HEK293 (cell line): ENCODE measurements at regions not wholly inside any gene's neighbourhood (a gene's known extent, or its start where the extent isn't known, plus 50 kb on each side); places are given as distances from the start of the nearest gene placed in this dataset.
A peak's percentile ranks its signal among the peaks of the same experiment; 100 is the strongest.

Experiments
- CTCF ChIA-PET: fragments of 350-600 bp; formaldehyde crosslinking; extraction: SDS; loops from one replicate; lab custom pipeline; 2021; ENCODE audit warnings: antibody characterized with exemption; lab: Yijun Ruan, JAX
- POLR2A ChIA-PET: fragments of 300-600 bp; formaldehyde crosslinking; extraction: SDS; loops from one replicate; lab custom pipeline; 2020; ENCODE audit warnings: antibody characterized with exemption, inconsistent platforms; lab: Yijun Ruan, JAX
- H3K27ac ChIP-seq: fragments of 200-500 bp; sonication (Bioruptor generic); 2 replicates; pipeline ENCODE4 v1.5.1; 2014; ENCODE audit warnings: low read depth, low read length, control low read depth, inconsistent platforms; ENCODE audit errors: extremely low read depth
- H3K36me3 ChIP-seq, 2 experiments: fragments of 200-500 bp in 1 of 2; sonication (Bioruptor generic) in 1 of 2; 1 replicate in 1 of 2; 2 replicates in 1 of 2; pipeline ENCODE4 v1.5.1; 2014 to 2017; ENCODE audit warnings: inconsistent platforms in 2 of 2, low read length in 2 of 2; ENCODE audit not compliant: control insufficient read depth in 2 of 2, insufficient read depth in 1 of 2
- H3K4me1 ChIP-seq: fragments of 200-500 bp; sonication (Bioruptor generic); 2 replicates; pipeline ENCODE4 v1.5.1; 2014; ENCODE audit warnings: mild to moderate bottlenecking, low read length, inconsistent platforms; ENCODE audit not compliant: control insufficient read depth, insufficient read depth
- H3K4me3 ChIP-seq: 2 replicates; pipeline ENCODE4 v1.5.1; 2011; ENCODE audit warnings: low read depth, mild to moderate bottlenecking, control low read depth, low read length, moderate library complexity
- H3K9me3 ChIP-seq: fragments of 200-500 bp; sonication (Bioruptor generic); 2 replicates; pipeline ENCODE4 v1.5.1; 2014; ENCODE audit warnings: low read depth, low read length, inconsistent platforms; ENCODE audit not compliant: control insufficient read depth, insufficient read depth
- ATF2 ChIP-seq: fragments of 450-650 bp; formaldehyde crosslinking; IDR thresholded peaks from 2 replicates; pipeline ENCODE4 v1.5.1; 2016; ENCODE audit warnings: missing biosample characterization, missing genetic modification characterization, low read depth
- BCL11A ChIP-seq: fragments of 450-650 bp; formaldehyde crosslinking; IDR thresholded peaks from 2 replicates; pipeline ENCODE4 v1.5.1; 2016; ENCODE audit warnings: low read depth, missing biosample characterization, missing genetic modification characterization
- BCL11B ChIP-seq: fragments of 450-650 bp; formaldehyde crosslinking; IDR thresholded peaks from 2 replicates; pipeline ENCODE4 v1.5.1; 2016; ENCODE audit warnings: low read depth, missing biosample characterization, missing genetic modification characterization
- KLF16 ChIP-seq: fragments of 450-650 bp; formaldehyde crosslinking; IDR thresholded peaks from 2 replicates; pipeline ENCODE4 v1.5.1; 2017; ENCODE audit warnings: missing biosample characterization, missing genetic modification characterization
- PRDM2 ChIP-seq: fragments of 450-650 bp; formaldehyde crosslinking; IDR thresholded peaks from 2 replicates; pipeline ENCODE4 v1.5.1; 2016; ENCODE audit warnings: missing biosample characterization, missing genetic modification characterization, borderline replicate concordance
- SCRT2 ChIP-seq: fragments of 450-650 bp; formaldehyde crosslinking; IDR thresholded peaks from 2 replicates; pipeline ENCODE4 v1.5.1; 2016; ENCODE audit warnings: missing biosample characterization, missing genetic modification characterization
- SETDB1 ChIP-seq: IDR thresholded peaks from one replicate; pipeline ENCODE4 v1.6.1; 2017; ENCODE audit warnings: mild to moderate bottlenecking, low read length, moderate library complexity, mixed read lengths; ENCODE audit not compliant: insufficient read length
- YY1 ChIP-seq: fragments of 450-650 bp; formaldehyde crosslinking; IDR thresholded peaks from 2 replicates; pipeline ENCODE4 v1.5.1; 2018; ENCODE audit warnings: missing biosample characterization, missing genetic modification characterization
- ZBTB17 ChIP-seq: fragments of 450-650 bp; formaldehyde crosslinking; IDR thresholded peaks from 2 replicates; pipeline ENCODE4 v1.5.1; 2016; ENCODE audit warnings: missing biosample characterization, missing genetic modification characterization
- ZBTB20 ChIP-seq: fragments of 450-650 bp; formaldehyde crosslinking; IDR thresholded peaks from 2 replicates; pipeline ENCODE4 v1.5.1; 2016; ENCODE audit warnings: missing biosample characterization, missing genetic modification characterization
- ZNF10 ChIP-seq: fragments of 450-650 bp; formaldehyde crosslinking; IDR thresholded peaks from 2 replicates; pipeline ENCODE4 v1.5.1; 2017; ENCODE audit warnings: missing biosample characterization, missing genetic modification characterization
- ZNF132 ChIP-seq: fragments of 450-650 bp; formaldehyde crosslinking; IDR thresholded peaks from 2 replicates; pipeline ENCODE4 v1.5.1; 2017; ENCODE audit warnings: missing biosample characterization, missing genetic modification characterization, borderline replicate concordance
- ZNF157 ChIP-seq: fragments of 450-650 bp; formaldehyde crosslinking; IDR thresholded peaks from 2 replicates; pipeline ENCODE4 v1.5.1; 2016; ENCODE audit warnings: missing biosample characterization, missing genetic modification characterization
- ZNF391 ChIP-seq: fragments of 450-650 bp; formaldehyde crosslinking; IDR thresholded peaks from 2 replicates; pipeline ENCODE4 v1.5.1; 2016; ENCODE audit warnings: low read depth, missing biosample characterization, missing genetic modification characterization, borderline replicate concordance
- ZNF423 ChIP-seq: fragments of 450-650 bp; formaldehyde crosslinking; IDR thresholded peaks from 2 replicates; pipeline ENCODE4 v1.5.1; 2016; ENCODE audit warnings: missing biosample characterization, missing genetic modification characterization
- ZNF654 ChIP-seq: fragments of 450-650 bp; formaldehyde crosslinking; IDR thresholded peaks from 2 replicates; pipeline ENCODE4 v1.5.1; 2016; ENCODE audit warnings: low read depth, missing biosample characterization, missing genetic modification characterization
- ZNF664 ChIP-seq: fragments of 450-650 bp; formaldehyde crosslinking; IDR thresholded peaks from 2 replicates; pipeline ENCODE4 v1.5.1; 2016; ENCODE audit warnings: missing biosample characterization, missing genetic modification characterization
- TF ChIP-seq, protein P1 (sequence below): fragments of 450-650 bp; formaldehyde crosslinking; IDR thresholded peaks from 2 replicates; pipeline ENCODE4 v1.5.1; 2016; ENCODE audit warnings: missing biosample characterization, missing genetic modification characterization

DNA sequence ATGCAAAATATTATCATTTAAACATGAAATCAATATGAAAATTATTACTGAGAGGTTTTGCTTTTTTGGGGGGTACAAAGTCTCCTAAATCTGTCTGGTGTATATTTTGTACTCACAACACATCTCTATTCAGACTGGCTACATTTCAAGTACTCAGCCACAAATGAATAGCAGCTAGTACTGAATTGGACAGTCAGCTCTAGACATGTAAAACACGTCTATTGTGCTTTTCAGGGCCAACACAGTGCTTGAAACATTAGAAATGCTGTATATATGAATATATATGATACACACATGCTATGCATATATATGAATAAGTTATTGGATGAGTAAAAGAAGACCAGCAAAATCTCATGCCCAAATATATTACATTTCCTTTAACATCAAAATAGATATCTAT is 103.8 kb upstream of the CFAP20DC start:
- Histone ChIP-seq H3K4me3 (no peak overlapping the region), H3K27ac (no peak overlapping the region), H3K9me3 (no peaks in the 10 kb centered on the region), H3K36me3 (no peaks in the 10 kb centered on the region), H3K4me1 (no peaks in the 10 kb centered on the region)
- ChIA-PET CTCF (no interaction called here), POLR2A (no interaction called here)
- TF ChIP-seq BCL11B (tag by site-specific recombination), result no peak
- TF ChIP-seq, protein P1, sequence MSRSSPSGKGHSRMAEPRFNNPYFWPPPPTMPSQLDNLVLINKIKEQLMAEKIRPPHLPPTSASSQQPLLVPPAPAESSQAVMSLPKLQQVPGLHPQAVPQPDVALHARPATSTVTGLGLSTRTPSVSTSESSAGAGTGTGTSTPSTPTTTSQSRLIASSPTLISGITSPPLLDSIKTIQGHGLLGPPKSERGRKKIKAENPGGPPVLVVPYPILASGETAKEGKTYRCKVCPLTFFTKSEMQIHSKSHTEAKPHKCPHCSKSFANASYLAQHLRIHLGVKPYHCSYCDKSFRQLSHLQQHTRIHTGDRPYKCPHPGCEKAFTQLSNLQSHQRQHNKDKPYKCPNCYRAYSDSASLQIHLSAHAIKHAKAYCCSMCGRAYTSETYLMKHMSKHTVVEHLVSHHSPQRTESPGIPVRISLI (tag by site-specific recombination), result no peak
- TF ChIP-seq ZNF664 (tag by site-specific recombination), result no peak
- TF ChIP-seq YY1 (tag by site-specific recombination), result no peak
- no peak for TF ChIP-seq ZNF10
- no peak for TF ChIP-seq ATF2 (tag by site-specific recombination)
- TF ChIP-seq ZNF157 (tag by site-specific recombination), result no peak

DNA sequence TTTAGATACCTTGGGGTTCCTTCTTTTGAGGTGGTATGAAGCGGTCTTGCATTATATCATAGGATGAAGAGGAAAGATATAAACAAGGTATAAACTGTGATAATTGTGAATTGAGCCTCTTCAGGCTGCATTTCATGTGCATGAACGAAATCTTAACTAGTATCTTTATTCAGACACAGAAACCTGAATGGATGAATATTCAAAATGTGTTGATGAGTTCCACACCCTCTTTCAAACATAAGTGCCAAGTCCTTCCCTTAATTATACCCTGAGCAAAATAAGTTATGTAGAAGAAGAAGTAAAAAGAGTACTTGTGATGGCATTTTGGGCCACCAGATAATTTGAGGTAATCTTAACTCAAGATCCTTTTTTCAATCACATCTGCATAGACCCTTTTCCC is 103.1 kb upstream of the CFAP20DC start:
- Histone ChIP-seq H3K36me3 (no peaks in the 10 kb centered on the region), H3K9me3 (no peaks in the 10 kb centered on the region), H3K4me3 (no peak overlapping the region), H3K27ac (no peak overlapping the region), H3K4me1 (no peaks in the 10 kb centered on the region)
- CTCF ChIA-PET, result no interaction called here
- POLR2A ChIA-PET, result no interaction called here
- TF ChIP-seq ZNF654 (tag by site-specific recombination) (no peak), KLF16 (no peak), ZNF132 (no peak), ZBTB17 (tag by site-specific recombination) (no peak)

- no peak for TF ChIP-seq ZBTB20 (tag by site-specific recombination)
- peak; percentile 33; the same call in 1 of the 2 replicates for TF ChIP-seq SCRT2 (tag by site-specific recombination)
- ChIA-PET POLR2A (interaction anchor here (1.1 kb wide), 1 partner anchor 421 kb away, joined by 4 read pairs; no protein-coding TSS in a partner anchor), CTCF (no interaction called here)
- no peaks in the 10 kb centered on the region for H3K36me3 ChIP-seq
- H3K27ac ChIP-seq, result no peak overlapping the region
- no peaks in the 10 kb centered on the region for H3K9me3 ChIP-seq
- no peak overlapping the region for H3K4me3 ChIP-seq
- H3K4me1 ChIP-seq, result no peaks in the 10 kb centered on the region
Observed at GRCh38 chr3:59150039-59150438, 100.2 kb upstream of the CFAP20DC start.

DNA sequence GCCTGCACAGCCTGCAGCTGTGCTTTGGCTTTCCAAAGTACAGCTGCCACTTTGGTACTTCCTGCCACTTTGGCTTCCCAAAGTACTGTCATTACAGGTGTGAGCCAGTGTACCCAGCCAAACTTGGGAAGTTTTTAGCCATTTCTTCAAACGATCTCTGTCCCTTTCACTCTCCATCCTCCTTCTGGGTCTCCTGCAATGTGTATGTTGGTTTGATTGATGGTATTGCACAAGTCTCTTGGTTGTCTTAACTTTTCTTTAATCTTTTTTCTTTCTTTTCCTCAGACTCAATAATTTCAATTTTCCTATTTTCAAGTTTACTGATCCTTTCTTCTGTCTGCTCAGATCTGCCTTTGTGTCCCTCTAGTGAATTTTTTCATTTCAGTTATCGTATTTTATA is 99.3 kb upstream of the CFAP20DC start:
- H3K27ac ChIP-seq, result no peak overlapping the region
- H3K4me1 ChIP-seq, result no peaks in the 10 kb centered on the region
- TF ChIP-seq ZNF423 (tag by site-specific recombination) (no peak), PRDM2 (tag by site-specific recombination) (no peak), ZNF391 (tag by site-specific recombination) (no peak), BCL11A (tag by site-specific recombination) (no peak), SETDB1 (peak; percentile 63)
- no peaks in the 10 kb centered on the region for H3K9me3 ChIP-seq
- no peaks in the 10 kb centered on the region for H3K36me3 ChIP-seq
- H3K4me3 ChIP-seq, result no peak overlapping the region
- ChIA-PET CTCF (interaction anchor here (0.7 kb wide), 1 partner anchor 939 kb away, joined by 3 read pairs; no protein-coding TSS in a partner anchor), POLR2A (no interaction called here)
